GM03348 (cell line): ENCODE measurements at regions not wholly inside any gene's neighbourhood (a gene's known extent, or its start where the extent isn't known, plus 50 kb on each side); places are given as distances from the start of the nearest gene placed in this dataset.
"Not testable (repeated sequence)": the region's sequence is repeated elsewhere in the genome, so short reads cannot be mapped to it uniquely, and the experiment has no call there.

Source experiments
- DNase-seq: peaks from one replicate; pipeline ENCODE4 v3.0.0; 2012; ENCODE audit warnings: low spot score

DNA sequence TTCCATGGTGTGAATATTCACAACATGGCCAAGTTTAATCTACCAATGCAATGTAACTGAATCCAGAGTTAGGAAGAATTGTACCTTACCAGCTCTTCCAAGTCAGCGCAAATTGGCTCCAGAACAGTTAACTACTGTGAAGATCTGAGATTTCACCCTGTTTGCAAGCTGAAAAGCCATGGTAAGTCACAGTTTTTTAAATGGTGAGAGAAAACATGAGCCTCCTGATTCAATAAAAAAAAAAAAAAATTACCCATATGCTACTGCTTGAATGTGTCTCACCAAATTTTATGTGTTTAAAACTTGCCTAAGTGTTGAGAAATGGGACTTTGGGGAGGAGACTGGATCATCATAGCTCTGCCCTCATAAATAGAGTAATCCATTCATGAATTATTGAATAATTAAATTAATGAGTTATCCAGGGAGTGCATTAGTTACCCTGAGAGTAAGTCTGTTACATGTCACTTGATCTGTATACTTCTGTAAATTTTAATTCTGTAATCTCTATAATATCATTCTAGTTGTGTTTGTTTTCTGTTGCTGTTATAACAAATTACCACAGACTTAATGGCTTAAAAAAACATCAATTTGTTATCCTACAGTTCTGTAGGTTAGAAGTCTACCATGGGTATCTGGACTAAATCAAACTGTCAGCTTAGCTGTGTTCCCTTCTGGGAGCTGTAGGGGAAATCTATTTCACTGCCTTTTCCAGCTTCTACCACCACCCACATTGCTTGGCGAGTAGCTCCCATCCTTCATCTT is 1355.9 kb downstream of the GRIK2 start:
- no peak for DNase-seq

DNA sequence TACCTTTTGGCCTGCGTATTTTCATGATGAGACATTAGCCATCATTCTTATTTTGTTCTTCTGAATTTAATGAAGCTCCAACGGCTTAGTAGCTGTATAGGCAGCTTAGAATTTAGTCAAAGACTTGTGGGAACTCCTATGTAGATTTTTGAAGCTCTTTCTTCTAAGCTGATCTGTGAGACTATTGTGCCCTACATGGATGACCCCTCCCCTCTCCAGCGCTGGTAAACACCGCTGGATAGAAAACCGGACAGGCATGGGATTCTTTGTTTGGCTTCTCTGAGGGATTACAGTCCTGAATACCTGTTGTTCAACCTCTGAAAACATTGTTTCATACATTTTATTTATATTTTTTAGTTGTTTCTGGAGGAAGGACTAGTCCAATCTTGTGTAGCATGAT is 1353.4 kb downstream of the GRIK2 start:
- no peak for DNase-seq

DNA sequence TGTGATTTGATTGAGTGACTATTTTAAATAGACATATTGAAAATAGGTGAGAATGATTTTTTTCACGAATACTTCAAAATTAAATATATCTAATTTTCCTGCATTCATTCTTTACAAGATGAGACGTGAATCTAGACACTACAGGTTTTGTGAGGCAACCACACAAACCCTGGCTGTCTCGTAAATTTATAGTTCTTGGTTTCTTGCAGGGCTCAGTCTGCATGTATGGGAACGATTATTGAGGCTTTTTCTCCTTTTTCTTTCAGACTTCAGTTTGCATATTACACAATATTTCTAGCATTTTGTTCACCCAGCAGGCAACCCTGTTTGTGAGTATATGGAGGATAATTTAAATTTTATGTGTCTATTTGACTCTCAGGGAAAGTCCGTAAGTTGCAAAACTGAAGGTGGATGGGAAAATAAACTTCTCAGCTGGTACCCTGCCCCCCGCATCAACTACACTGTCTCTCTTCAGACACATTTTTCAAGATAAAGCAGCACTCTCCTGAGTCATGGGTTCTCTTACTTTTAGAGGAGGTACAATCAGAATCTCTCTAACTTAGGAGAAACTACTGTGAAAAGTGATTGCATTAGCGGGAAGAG is 1349.3 kb downstream of the GRIK2 start:
- no peak for DNase-seq

DNA sequence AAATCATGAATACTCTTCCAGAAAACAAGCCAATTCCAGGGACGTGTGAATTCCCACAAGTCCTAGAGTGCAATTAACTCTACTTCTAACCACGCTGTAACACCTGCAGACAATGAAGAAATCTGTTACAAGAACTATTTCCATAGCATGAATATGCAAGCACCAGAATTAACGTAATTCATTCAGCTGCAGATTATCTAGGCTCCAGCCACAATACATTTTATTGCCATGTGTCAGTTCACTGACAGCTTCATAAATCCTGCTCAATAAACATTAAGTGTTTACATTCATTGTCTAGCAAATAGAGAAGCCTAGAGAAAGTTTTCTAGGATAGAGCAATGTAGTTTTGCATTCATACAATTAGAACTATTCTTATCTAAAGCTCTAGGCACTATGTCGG is 1348.5 kb downstream of the GRIK2 start:
- no peak for DNase-seq

DNA sequence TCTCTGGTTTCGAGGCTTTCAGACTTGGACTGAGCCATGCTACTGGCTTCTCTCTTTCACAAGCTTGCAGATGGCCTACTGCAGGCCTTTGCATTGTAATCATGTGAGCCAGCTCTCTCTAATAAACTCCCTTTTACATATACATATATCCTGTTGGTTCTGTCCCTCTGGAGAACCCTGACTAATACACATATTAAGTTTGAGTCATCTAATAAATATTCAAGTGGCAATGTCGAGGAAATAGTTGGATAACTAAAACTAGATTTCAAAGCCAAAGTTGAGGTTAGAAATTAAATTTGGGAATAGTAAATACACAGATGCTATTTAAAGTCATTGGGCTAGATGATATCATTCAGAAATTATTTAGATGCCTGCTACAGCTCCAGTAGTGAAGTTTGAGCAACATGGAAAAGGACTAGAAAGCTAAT is 1343.4 kb downstream of the GRIK2 start:
- DNase-seq: no peak

DNA sequence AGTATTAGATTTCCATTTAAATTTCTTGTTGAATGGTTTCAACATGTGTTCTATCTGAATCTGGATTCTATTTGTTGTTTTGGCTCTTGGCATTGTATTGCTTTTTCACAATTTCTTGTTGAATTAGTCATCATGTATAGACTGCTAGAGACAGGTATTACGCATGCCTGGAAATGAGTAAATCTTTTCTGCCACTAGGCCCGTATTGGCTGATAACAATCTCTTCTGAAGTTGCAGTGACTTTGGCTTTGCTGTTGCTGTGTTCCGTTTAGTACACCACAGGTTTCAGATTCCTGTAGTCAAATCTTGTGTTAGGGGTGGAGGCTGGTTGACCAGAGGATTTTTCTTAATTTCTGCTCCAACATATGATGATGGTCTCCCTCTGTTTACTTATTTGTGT is 1339.4 kb downstream of the GRIK2 start:
- DNase-seq: no peak

DNA sequence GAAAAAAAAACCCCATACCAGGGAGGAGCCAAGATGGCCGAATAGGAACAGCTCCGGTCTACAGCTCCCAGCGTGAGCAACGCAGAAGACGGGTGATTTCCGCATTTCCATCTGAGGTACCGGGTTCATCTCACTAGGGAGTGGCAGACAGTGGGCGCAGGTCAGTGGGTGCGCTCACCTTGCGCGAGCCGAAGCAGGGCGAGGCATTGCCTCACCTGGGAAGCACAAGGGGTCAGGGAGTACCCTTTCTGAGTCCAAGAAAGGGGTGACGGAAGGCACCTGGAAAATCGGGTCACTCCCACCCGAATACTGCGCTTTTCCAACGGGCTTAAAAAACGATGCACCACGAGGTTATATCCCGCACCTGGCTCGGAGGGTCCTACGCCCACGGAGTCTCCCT is 1328.6 kb downstream of the GRIK2 start:
- not testable (repeated sequence) for DNase-seq

DNA sequence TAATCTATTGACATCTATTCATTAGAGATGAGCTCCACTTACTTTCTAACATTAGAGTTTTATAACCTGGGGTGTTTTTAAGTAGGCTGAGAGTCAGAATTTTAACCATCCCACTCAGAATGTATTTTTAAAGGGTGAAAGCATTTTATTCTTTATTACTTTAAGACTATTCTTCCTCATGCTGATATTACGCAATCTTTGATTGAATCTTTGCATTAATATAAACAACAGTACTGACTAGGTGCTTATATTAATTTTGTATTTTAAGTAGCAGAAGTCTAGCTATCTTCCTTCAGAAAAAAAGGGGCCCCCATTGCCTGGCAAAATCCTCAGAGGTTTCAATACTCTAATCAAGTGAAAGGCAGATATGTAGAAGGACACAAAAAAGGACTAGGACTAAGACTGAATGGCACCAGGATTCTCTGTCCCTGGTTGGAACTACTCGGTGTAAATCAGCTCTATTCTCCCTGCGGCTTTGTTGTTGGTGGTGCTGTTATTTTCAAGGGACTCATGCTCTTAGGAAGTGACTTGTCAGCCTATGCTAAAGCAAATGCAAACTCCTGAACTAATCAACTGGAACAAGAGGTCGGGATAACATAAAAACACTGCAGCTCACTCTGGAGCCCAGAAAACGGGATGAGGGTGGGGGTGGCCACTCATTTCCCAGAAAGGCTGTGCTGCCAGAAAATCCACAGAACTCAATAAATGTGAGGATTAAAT is 1324.4 kb downstream of the GRIK2 start:
- DNase-seq: no peak

DNA sequence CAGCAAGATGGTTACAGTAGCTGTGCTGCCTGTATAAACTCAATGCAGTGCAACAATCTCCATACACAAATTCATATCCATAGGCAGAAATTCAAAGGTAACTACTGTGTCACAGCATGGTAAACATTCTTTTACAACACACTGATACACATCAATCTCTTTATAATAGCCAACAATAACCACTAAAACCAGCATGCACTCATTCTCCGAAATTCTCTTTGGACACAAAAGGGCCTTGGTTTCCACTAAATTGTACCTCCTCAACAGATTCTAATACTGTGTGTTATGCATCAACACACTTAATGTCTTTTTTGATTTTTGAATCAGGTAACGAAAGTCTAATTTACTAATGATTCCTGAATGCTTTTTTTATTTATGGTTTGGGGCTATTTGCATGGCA is 1323.7 kb downstream of the GRIK2 start:
- no peak for DNase-seq

DNA sequence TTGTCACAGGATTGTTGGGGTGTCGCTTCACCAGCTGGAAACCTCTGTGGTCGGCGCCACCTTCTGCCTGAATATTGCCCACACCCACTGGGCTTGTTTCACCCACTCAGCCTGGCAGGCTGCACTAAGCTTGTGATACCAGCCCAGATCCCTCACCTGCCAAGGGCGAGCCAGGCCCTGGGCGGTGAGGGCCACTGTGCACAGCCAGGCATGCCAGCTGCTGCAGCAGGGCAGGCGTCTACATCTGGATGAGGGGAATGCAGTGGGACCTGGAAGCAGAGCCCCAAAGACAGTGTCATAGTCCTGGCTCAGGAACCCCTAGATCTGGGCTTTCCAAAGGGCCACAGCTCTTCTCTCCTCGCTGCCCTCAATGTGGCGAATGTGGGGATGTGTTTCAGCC is 1307.5 kb downstream of the GRIK2 start:
- DNase-seq: no peak

DNA sequence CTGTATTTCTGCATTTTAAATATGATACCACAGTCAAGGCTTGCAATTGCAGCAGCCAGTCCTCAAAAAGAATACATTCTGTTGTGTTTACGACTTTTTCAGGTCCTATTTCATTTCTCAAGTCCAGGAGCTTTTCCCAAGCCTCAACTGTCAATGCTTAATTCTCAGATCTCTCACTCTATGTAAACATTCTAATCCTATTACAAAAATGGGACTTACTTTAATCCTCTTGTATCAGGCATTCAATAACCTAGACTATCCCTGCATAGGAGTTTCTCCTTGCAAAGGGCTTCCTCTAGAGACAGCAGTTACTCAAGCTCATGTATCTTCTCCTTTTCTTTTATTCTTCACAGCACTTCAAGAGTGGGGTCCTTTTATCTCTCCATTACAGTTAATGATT is 1293.0 kb downstream of the GRIK2 start:
- DNase-seq: no peak

DNA sequence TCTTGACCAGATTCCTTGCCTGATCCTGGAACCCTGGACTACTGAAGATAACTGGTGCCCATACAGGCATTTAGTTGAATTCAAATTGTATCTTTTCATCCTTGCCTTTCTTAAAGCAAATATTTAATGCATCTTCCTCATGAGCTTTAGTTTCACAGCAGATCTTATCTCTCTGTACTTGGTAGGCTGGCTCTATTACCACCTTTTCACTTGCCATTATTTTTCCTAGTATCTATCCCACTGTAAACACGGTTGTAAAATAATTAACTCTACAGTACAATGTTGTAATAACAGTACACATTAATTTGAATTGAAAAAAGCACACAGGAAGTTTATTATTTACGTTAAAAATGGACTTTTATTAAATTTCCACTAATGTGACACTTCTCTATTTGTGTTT is 1286.9 kb downstream of the GRIK2 start:
- DNase-seq: no peak

DNA sequence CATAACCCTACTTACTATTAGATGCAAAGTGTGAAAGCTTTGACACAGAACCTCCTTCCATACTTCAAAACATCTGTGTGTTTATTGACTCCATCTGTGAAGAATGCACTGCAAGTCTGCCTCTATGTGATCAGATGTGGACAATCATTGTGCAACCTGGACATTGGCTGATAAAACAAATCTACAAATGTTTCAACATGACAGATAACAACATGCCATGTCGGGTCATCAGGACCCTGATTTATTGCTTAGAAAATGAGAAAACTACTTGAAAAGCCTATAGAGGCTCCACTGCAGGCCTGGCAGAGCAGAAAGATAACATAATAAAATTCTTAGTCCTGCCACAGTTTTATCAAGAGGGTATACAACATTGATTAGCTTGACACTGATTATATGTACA is 1286.4 kb downstream of the GRIK2 start:
- DNase-seq: no peak

DNA sequence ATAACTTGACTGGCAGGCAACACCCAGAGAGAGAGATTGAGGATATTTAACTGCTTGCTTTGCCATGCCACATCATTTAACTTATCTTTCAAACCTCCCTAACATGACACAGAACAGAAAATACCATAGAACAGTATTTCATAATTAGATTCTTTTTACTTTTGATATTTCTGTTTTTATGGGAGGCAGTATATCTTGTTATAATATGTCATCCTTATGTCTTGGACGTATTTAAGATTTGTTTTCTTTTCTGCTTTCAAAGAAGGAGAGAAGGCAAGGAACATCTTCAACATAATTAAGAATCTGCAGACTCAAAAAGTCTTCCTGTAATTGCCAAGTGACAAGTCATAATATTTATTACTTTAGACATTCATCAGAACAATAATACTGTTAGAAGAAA is 1283.7 kb downstream of the GRIK2 start:
- no peak for DNase-seq

DNA sequence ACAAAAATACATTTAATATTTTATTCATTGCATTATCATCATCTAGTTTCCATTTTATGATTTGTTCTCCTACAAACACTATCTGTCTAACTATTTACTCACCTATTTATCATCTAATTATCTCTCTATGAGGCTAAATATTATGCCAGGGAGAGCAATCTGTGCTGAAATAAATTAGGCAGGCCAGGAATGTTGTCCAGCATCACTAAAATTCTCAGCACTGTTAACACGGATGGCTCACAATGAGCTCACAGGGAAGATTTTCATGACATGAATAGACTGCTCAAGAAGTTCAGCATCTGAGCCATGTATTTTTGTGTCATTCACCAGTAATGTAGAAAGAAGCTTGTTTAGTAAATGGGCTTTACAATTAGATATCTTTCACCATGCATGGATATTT is 1277.2 kb downstream of the GRIK2 start:
- no peak for DNase-seq

DNA sequence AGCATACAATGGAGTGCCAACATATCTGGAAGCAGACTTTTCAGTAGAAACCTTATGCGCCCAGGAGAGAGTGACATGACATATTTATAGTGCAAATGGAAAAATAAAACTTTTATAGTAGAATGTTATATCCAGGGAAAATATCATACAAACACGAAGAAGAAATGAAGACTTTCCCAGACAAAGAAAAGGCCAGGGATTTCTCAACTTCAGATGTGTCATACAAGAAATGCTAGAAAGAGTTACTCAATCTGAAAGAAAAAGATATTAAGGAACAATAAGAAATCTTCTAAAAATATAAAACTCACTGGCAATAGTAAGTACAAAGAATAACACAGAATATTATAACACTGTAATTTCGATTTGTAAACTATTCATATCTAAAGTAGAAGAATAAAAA is 1269.3 kb downstream of the GRIK2 start:
- DNase-seq: no peak

DNA sequence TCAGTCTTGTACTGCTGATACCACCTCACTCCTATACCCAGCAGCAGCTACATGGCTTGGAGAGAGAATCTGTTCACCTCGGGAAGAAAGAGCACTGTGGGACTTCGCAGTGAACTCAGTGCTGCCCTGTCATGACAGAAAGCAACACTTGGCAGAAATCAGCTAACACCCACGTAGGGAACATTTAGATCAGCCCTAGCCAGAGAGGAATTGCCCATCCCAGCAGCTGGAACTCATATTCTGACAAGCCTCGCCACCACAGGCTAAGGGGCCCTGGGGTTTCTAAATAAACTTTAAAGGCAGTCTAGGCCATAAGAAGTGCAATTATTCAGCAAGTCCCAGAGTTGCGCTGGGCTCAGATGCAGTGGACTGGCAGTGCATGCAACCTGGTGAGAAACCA is 1266.8 kb downstream of the GRIK2 start:
- no peak for DNase-seq

DNA sequence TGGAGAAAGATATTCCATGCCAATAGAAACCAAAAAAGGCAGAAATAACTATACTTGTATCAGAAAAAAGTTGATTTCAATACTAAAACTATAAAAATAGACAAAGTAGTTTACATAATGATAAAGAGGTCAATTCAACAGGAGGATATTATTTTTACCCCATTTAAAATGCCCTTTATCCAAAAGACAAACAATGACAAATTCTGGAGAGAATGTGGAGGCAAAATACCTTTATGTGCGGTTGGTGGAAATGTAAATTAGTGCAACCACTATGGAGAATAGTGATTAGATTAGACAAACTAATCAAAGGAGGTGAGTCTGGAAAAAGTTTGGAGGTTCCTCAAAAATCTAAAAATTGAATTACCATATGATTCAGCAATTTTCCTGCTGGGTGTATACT is 1262.3 kb downstream of the GRIK2 start:
- DNase-seq: no peak

DNA sequence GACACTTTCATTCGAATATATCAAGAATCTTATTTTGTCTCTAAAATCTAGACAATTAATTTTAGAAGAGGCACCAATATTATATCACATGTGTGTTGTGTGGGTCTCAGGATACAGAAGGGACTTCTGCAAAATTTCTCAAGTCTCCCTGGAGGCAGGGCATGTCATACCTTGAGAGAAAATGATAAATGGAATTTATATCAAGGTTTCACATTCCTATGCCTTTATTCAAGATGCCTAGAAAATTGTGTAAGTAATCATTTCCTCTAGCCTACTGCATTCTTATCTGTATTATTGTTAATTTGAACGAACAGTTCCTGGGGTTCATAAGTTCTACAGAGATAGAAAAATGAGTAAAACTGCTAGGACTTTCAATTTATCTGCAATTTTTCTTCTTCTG is 1247.9 kb downstream of the GRIK2 start:
- DNase-seq: no peak

DNA sequence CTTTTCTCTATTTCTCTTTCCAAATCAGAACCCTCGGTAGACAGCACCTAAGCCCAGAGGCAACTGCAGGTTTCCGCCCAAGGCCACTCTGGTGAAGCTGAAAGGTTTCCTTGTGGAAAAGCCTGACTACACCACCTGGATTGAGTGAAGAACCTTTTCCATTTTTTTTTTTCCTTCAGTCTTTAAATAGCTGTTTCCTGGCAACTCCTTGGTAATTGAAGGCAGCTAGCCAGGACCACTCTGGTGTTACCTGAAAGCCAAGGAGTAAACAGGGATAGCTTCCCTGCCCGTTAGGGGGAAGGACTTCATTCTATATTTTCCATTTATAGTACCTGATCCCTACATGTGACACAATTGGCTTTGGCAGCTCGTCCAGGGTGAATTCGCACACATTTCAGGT is 1238.4 kb downstream of the GRIK2 start:
- DNase-seq: no peak

DNA sequence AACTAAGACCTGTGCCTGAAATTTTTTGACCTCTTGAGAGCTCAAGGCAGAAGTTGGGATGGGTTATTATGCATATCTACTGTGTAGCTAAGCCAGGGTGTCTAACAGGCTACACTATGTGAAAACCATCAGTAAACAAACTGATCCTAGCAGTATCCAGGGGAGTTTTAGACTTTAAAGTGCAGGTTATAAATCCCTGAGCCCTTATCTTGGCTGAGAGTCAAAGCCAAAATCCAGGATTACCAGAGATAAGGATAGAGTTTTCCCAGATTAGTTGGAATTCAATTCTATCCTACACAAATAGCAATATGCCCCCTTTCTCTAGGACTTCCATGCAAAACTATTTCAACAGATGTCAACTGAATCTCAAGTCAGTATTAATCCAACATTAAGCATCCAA is 1229.7 kb downstream of the GRIK2 start:
- no peak for DNase-seq

DNA sequence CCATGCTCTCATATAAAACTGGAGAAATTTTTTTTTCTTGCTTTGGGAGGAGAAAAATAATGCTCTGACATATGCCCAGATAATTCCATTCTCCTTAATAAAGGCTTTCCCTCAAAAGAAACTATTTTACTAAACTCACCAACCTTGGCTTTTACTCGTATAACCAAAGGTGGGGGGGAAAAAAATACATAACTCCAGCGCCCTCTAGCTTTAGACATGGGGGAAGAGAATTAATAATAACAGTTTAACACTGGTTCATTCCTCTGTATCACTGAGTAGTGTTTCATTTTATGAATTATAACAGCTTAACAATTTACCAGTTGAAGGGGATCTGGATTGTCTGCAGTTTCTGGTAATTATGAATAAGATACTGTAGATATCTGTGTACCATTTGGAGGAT is 1226.1 kb downstream of the GRIK2 start:
- DNase-seq: peak; percentile 4

DNA sequence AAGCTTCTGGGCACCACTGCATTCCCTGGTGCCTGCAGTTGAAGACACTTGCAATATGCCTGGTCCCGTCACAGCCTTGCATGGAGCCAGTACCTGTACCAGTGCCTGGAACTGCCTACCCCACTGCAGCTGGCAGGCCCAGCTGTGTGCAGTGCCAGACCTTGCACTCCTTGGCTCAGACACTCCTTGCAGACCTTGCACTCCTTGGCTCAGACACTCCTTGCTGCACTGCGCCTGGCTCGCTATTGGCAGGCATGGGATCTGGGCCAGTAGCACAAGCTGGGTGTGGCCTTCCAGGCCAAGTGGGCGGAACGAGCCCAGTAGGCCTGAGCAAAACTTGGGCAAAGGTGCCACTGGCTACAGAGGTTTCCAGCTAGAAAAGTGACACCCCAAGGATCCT is 1189.1 kb downstream of the GRIK2 start:
- no peak for DNase-seq
